ENCODE measurements at regions not wholly inside any gene's neighbourhood (a gene's known extent, or its start where the extent isn't known, plus 50 kb on each side); places are given as distances from the start of the nearest gene placed in this dataset.

DNA sequence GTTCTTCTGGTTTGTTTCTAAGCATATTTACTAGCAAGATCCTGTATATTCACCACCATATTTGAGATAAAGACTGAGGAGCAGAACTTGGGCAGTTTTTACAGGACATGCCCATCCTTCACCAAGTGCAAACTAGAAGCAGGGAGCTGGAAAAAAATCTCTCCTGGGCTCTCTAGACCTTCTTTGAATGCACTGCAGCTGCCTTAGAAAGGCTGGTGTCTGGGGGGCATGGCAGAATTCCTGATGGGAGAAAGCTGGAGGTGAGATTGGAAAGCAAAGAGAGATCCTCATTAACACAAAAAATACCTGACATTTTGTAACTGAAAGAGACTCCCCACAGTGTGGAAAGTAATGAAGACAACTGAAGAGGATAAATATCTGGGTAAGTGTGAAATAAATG is 1612.1 kb downstream of the OLFM4 start:
- TF ChIP-seq, protein P1, sequence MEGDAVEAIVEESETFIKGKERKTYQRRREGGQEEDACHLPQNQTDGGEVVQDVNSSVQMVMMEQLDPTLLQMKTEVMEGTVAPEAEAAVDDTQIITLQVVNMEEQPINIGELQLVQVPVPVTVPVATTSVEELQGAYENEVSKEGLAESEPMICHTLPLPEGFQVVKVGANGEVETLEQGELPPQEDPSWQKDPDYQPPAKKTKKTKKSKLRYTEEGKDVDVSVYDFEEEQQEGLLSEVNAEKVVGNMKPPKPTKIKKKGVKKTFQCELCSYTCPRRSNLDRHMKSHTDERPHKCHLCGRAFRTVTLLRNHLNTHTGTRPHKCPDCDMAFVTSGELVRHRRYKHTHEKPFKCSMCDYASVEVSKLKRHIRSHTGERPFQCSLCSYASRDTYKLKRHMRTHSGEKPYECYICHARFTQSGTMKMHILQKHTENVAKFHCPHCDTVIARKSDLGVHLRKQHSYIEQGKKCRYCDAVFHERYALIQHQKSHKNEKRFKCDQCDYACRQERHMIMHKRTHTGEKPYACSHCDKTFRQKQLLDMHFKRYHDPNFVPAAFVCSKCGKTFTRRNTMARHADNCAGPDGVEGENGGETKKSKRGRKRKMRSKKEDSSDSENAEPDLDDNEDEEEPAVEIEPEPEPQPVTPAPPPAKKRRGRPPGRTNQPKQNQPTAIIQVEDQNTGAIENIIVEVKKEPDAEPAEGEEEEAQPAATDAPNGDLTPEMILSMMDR (IDR thresholded peaks at IDR 0.05): no peak
- no peak for TF ChIP-seq EZH2 (IDR thresholded peaks at IDR 0.05; ENCODE audit: borderline replicate concordance, insufficient read depth, low read depth, low read length, poor library complexity, severe bottlenecking)

All from B cell (primary cell).